ENCODE measurements at regions not wholly inside any gene's neighbourhood (a gene's known extent, or its start where the extent isn't known, plus 50 kb on each side); places are given as distances from the start of the nearest gene placed in this dataset.

GRCh38 chr1:218217040-218217439 is 68.1 kb upstream of the RRP15 start:
- WGBS (ENCODE audit: insufficient coverage, insufficient replicate concordance, low lambda C conversion rate, missing lambda C conversion rate) = 26% methylated on average over 3 of the region's 4 CpGs
- H3K27me3 ChIP-seq (replicated peaks in 1 of 2; ENCODE audit: control insufficient read depth in 2 of 2, insufficient read depth in 2 of 2, low read length in 1 of 2) = no peaks in the 10 kb centered on the region; a peak in 1 of 4 replicates
- in situ Hi-C loops (cut with MboI) = no loop called here
- no peak overlapping the region for H3K27ac ChIP-seq (ENCODE audit: control insufficient read depth, insufficient read depth)
- H2AFZ ChIP-seq (ENCODE audit: control insufficient read depth, low read depth, low read length) = no peak overlapping the region
- ChIA-PET SMC1A (ENCODE audit: uncharacterized antibody, unreplicated experiment) (no interaction called here), CTCF (interaction anchor here (0.6 kb wide), 1 partner anchor 1208 kb away, joined by 3 read pairs; no protein-coding TSS in a partner anchor), RAD21 (ENCODE audit: unreplicated experiment) (no interaction called here), POLR2A (no interaction called here)
- H3K4me3 ChIP-seq = no peak overlapping the region
- H3K36me3 ChIP-seq (ENCODE audit: control insufficient read depth in 2 of 2, insufficient read depth in 2 of 2, low read length in 1 of 2) = no peaks in the 10 kb centered on the region
- no peaks in the 10 kb centered on the region for H3K4me1 ChIP-seq (ENCODE audit: control insufficient read depth, insufficient read depth, low read length)
- intact Hi-C loops (cut with micrococcal nuclease; ENCODE audit: unreplicated experiment) = no loop called here
- ATAC-seq (no peak), DNase-seq (ENCODE audit: low read depth, low spot score) (no peak), FAIRE-seq (no peak)
- TF ChIP-seq NFIC (IDR thresholded peaks at IDR 0.05; ENCODE audit: low read depth, low read length) (no peak), EGR1 (IDR thresholded peaks at IDR 0.05; ENCODE audit: borderline replicate concordance in 1 of 2, low read depth in 2 of 2, low read length in 2 of 2) (no peak), SP1 (IDR thresholded peaks at IDR 0.05; ENCODE audit: low read depth, low read length) (no peak), ZNF274 (IDR thresholded peaks at IDR 0.05; ENCODE audit: insufficient read depth, insufficient read length) (no peak), HDGF (IDR thresholded peaks at IDR 0.05) (no peak)
- H3K79me2 ChIP-seq (ENCODE audit: control insufficient read depth, insufficient read depth, low read length) = no peaks in the 10 kb centered on the region
- H3K4me2 ChIP-seq (ENCODE audit: control insufficient read depth, insufficient read depth) = no peak overlapping the region
- no peak overlapping the region for H3K9ac ChIP-seq (ENCODE audit: control insufficient read depth, insufficient read depth, low read length)
- H4K20me1 ChIP-seq (ENCODE audit: control insufficient read depth, insufficient read depth) = no peaks in the 10 kb centered on the region
- no TSS peak for BruUV-seq (replicated peaks)
- H3K9me3 ChIP-seq (replicated peaks; ENCODE audit: control insufficient read depth, insufficient read depth, low read length) = no peaks in the 10 kb centered on the region

DNA sequence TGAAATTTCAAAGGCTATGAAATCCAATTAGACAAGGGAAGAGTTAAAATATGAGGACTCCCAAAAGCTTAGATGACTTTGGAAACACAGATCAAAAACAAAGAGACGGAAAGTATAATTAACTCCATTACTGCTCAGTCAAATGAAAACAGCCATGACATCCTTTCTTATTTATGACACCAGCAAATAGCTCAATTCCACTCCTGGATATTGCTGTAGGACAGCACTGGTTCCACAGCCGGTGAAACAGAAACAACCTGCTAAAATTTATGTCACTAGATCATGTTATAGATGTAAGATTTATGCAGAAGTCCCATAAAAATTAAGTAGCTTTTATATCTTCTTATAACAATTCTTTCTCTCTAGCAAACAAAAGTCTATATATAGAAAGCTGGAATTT is 65.6 kb upstream of the RRP15 start:
- 14% methylated on average over 2 of the region's 2 CpGs for WGBS (ENCODE audit: insufficient coverage, insufficient replicate concordance, low lambda C conversion rate, missing lambda C conversion rate)
- ChIA-PET RAD21 (ENCODE audit: unreplicated experiment) (no interaction called here), POLR2A (interaction anchor here (0.6 kb wide), 1 partner anchor 12 kb away, joined by 3 read pairs; no protein-coding TSS in a partner anchor), SMC1A (ENCODE audit: uncharacterized antibody, unreplicated experiment) (interaction anchor here (0.6 kb wide), 1 partner anchor 86 kb away, joined by 3 read pairs; no protein-coding TSS in a partner anchor), CTCF (no interaction called here)
- Histone ChIP-seq H3K4me1 (ENCODE audit: control insufficient read depth, insufficient read depth, low read length) (no peaks in the 10 kb centered on the region), H3K4me2 (ENCODE audit: control insufficient read depth, insufficient read depth) (no peak overlapping the region), H3K9ac (ENCODE audit: control insufficient read depth, insufficient read depth, low read length) (no peak overlapping the region), H3K9me3 (replicated peaks; ENCODE audit: control insufficient read depth, insufficient read depth, low read length) (no peaks in the 10 kb centered on the region), H3K79me2 (ENCODE audit: control insufficient read depth, insufficient read depth, low read length) (no peaks in the 10 kb centered on the region), H3K36me3 (ENCODE audit: control insufficient read depth in 2 of 2, insufficient read depth in 2 of 2, low read length in 1 of 2) (no peaks in the 10 kb centered on the region), H3K27ac (ENCODE audit: control insufficient read depth, insufficient read depth) (no peak overlapping the region), H2AFZ (ENCODE audit: control insufficient read depth, low read depth, low read length) (no peak overlapping the region), H4K20me1 (ENCODE audit: control insufficient read depth, insufficient read depth) (no peaks in the 10 kb centered on the region), H3K4me3 (no peak overlapping the region), H3K27me3 (replicated peaks in 1 of 2; ENCODE audit: control insufficient read depth in 2 of 2, insufficient read depth in 2 of 2, low read length in 1 of 2) (no peaks in the 10 kb centered on the region)
- intact Hi-C loops (cut with micrococcal nuclease; ENCODE audit: unreplicated experiment) (no loop called here), in situ Hi-C loops (cut with MboI) (no loop called here)
- FAIRE-seq = no peak
- no peak for ATAC-seq
- BruUV-seq (replicated peaks) = no TSS peak
- DNase-seq (ENCODE audit: low read depth, low spot score) = no peak
- TF ChIP-seq NRF1 (conservative IDR thresholded peaks at IDR 0.05; ENCODE audit: low read depth, low read length) (no peak), KLF5 (IDR thresholded peaks at IDR 0.05; ENCODE audit: partially characterized antibody) (no peak), ASH2L (IDR thresholded peaks at IDR 0.05; ENCODE audit: borderline replicate concordance, low read depth) (no peak), BRCA1 (IDR thresholded peaks at IDR 0.05; ENCODE audit: low read depth, low read length) (no peak), RBBP5 (conservative IDR thresholded peaks at IDR 0.05) (no peak), SUPT20H (IDR thresholded peaks at IDR 0.05; ENCODE audit: borderline replicate concordance, control insufficient read depth, low read depth, low read length) (no peak), BACH1 (IDR thresholded peaks at IDR 0.05; ENCODE audit: borderline replicate concordance) (no peak), SMC3 (IDR thresholded peaks at IDR 0.05; ENCODE audit: borderline replicate concordance, low read length) (no peak), SREBF2 (IDR thresholded peaks at IDR 0.05; ENCODE audit: low read length) (no peak), MEF2B (IDR thresholded peaks at IDR 0.05; ENCODE audit: partially characterized antibody, poor library complexity, severe bottlenecking) (no peak)
- TF ChIP-seq, protein P1, sequence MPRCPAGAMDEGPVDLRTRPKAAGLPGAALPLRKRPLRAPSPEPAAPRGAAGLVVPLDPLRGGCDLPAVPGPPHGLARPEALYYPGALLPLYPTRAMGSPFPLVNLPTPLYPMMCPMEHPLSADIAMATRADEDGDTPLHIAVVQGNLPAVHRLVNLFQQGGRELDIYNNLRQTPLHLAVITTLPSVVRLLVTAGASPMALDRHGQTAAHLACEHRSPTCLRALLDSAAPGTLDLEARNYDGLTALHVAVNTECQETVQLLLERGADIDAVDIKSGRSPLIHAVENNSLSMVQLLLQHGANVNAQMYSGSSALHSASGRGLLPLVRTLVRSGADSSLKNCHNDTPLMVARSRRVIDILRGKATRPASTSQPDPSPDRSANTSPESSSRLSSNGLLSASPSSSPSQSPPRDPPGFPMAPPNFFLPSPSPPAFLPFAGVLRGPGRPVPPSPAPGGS (IDR thresholded peaks at IDR 0.05; ENCODE audit: borderline replicate concordance, insufficient read depth, low read depth, low read length, poor library complexity, severe bottlenecking) = no peak
